Mammary epithelial cell (primary cell): ENCODE measurements at regions not wholly inside any gene's neighbourhood (a gene's known extent, or its start where the extent isn't known, plus 50 kb on each side); places are given as distances from the start of the nearest gene placed in this dataset.

Experiments
- EZH2 ChIP-seq: IDR thresholded peaks from 2 replicates; pipeline ENCODE4 v1.6.1; 2012; ENCODE audit warnings: low read length, inconsistent platforms, borderline replicate concordance
- TF ChIP-seq, protein P1 (sequence below), 2 donors: IDR thresholded peaks in 1 of 2; conservative IDR thresholded peaks in 1 of 2; 2 replicates each; pipeline ENCODE4 v1.5.1; 2011 to 2012; ENCODE audit warnings: inconsistent platforms in 2 of 2, low read length in 2 of 2, mild to moderate bottlenecking in 2 of 2, control low read depth in 1 of 2, low read depth in 1 of 2; ENCODE audit not compliant: insufficient read depth in 1 of 2; ENCODE audit errors: extremely low read depth in 1 of 2

DNA sequence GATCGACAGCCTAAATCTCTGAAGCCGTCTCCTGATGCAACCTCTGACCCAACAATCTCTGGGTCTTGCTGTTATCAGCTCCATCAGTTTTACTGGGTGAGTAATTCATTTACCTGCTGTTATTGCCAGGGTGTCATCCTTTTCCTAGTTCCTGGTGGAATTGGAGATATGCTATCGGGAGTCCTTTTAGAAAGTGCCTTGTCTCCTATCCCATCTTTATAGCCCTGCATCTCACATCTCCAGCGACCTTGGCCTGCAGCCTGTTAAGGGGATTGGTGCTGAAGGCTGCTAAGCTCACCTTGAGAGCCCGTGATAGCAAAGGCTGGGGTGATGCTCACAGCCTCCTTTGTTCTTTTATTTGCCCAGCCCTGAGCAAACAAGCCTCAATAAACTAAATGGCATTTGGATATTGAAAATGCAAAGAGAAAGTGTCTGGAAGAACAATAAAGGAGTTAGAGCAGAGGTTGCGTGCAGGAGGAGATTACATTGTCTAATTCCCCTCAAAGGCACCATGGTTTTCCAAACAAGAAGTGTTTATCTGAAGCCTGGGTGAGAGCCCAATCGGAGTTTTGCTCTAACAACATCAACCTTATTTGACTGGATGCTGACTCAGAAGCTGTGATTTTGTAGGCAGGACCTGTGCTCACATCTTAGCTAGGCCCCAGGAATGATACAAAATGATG, 101.8 kb downstream of the RPLP1 start:
- TF ChIP-seq, protein P1, sequence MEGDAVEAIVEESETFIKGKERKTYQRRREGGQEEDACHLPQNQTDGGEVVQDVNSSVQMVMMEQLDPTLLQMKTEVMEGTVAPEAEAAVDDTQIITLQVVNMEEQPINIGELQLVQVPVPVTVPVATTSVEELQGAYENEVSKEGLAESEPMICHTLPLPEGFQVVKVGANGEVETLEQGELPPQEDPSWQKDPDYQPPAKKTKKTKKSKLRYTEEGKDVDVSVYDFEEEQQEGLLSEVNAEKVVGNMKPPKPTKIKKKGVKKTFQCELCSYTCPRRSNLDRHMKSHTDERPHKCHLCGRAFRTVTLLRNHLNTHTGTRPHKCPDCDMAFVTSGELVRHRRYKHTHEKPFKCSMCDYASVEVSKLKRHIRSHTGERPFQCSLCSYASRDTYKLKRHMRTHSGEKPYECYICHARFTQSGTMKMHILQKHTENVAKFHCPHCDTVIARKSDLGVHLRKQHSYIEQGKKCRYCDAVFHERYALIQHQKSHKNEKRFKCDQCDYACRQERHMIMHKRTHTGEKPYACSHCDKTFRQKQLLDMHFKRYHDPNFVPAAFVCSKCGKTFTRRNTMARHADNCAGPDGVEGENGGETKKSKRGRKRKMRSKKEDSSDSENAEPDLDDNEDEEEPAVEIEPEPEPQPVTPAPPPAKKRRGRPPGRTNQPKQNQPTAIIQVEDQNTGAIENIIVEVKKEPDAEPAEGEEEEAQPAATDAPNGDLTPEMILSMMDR (conservative IDR thresholded peaks at IDR 0.05 in 1 of 2, IDR thresholded peaks at IDR 0.05 in 1 of 2; ENCODE audit: extremely low read depth in 1 of 2, insufficient read depth in 1 of 2, low read depth in 1 of 2, low read length in 2 of 2): no peak
- TF ChIP-seq EZH2: no peak
